K562 (cell line): ENCODE measurements at regions not wholly inside any gene's neighbourhood (a gene's known extent, or its start where the extent isn't known, plus 50 kb on each side); places are given as distances from the start of the nearest gene placed in this dataset.

Experiments used
- C11orf30 ChIP-seq: fragments of 450-650 bp; IDR thresholded peaks from 2 replicates; pipeline ENCODE4 v1.6.1; 2016; ENCODE audit warnings: low read depth, mild to moderate bottlenecking
- HEY1 ChIP-seq: fragments of 250-450 bp; sonication (Bioruptor Pico); IDR thresholded peaks from 2 replicates; pipeline ENCODE4 v1.5.0; 2020; ENCODE audit warnings: mild to moderate bottlenecking, moderate library complexity, borderline replicate concordance
- HIVEP1 ChIP-seq: fragments of 250-450 bp; sonication (Bioruptor Pico); IDR thresholded peaks from 2 replicates; pipeline ENCODE4 v1.4.0; 2020; ENCODE audit warnings: mild to moderate bottlenecking
- KDM5B ChIP-seq: fragments of 200-600 bp; sonication (generic); IDR thresholded peaks from 2 replicates; pipeline ENCODE4 v1.6.1; 2012; ENCODE audit warnings: low read depth, mild to moderate bottlenecking, moderate library complexity, low read length, control low read depth, inconsistent platforms; ENCODE audit not compliant: insufficient replicate concordance
- RHOXF2B ChIP-seq: fragments of 250-450 bp; sonication (Bioruptor Pico); conservative IDR thresholded peaks from 2 replicates; pipeline ENCODE4 v1.5.1; 2021
- SIN3A ChIP-seq, 2 experiments: fragments of 150-350 bp in 1 of 2; IDR thresholded peaks; 2 replicates each; pipeline ENCODE4 v1.6.1; 2011 to 2016; ENCODE audit warnings: borderline replicate concordance in 2 of 2, low read depth in 2 of 2, low read length in 2 of 2, mild to moderate bottlenecking in 2 of 2, moderate library complexity in 2 of 2; ENCODE audit not compliant: control insufficient read depth in 1 of 2
- SMAD1 ChIP-seq: fragments of 150-350 bp; IDR thresholded peaks from 2 replicates; pipeline ENCODE4 v1.6.1; 2014; ENCODE audit warnings: low read length, low read depth; ENCODE audit not compliant: partially characterized antibody
- ZEB2 ChIP-seq: fragments of 450-650 bp; IDR thresholded peaks from 2 replicates; pipeline ENCODE4 v1.6.1; 2016
- TF ChIP-seq, protein P1 (sequence below): sonication (generic); formaldehyde crosslinking; IDR thresholded peaks from 2 replicates; pipeline ENCODE4 v1.8.0; 2023; ENCODE audit warnings: missing genetic modification reagents, mild to moderate bottlenecking, borderline replicate concordance
- TF ChIP-seq, protein P2 (sequence below): sonication (generic); formaldehyde crosslinking; IDR thresholded peaks from 2 replicates; pipeline ENCODE4 v1.8.1; 2023; ENCODE audit warnings: mild to moderate bottlenecking, missing genetic modification reagents
- TF ChIP-seq, protein P3 (sequence below), 2 experiments: fragments of 450-650 bp in 1 of 2; IDR thresholded peaks; 2 replicates each; pipeline ENCODE4 v1.6.1; 2011 to 2017; ENCODE audit warnings: low read depth in 2 of 2, antibody characterized with exemption in 1 of 2, borderline replicate concordance in 1 of 2, low read length in 1 of 2, mild to moderate bottlenecking in 1 of 2, mixed read lengths in 1 of 2; ENCODE audit not compliant: control insufficient read depth in 1 of 2
- TF ChIP-seq, protein P4 (sequence below): fragments of 150-350 bp; conservative IDR thresholded peaks from 2 replicates; pipeline ENCODE4 v1.6.1; 2014; ENCODE audit warnings: low read length
- TF ChIP-seq, protein P5 (sequence below): fragments of 450-650 bp; formaldehyde crosslinking; IDR thresholded peaks from 2 replicates; pipeline ENCODE4 v1.4.0; 2022; ENCODE audit warnings: mild to moderate bottlenecking, moderate library complexity

DNA sequence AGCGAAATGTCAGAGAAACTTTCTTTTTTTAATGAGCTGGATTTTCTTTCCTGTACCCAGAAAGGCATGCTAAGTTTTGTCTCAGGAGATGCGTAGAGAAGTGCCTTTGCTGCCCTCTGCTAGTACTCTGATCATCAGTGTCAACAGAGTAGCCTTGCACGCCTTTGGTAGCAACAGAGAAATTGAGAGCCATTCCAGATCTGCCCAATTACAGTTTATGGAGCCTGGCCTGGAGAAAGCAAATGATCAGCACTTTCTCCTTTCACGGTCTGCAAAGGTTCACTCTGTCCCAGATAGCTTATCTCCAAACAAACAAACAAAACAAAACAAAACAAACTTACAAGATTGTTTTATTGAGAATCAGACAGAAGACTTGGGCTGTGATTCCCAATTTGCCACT lies 792.8 kb upstream of the PIK3C3 start (continued):
- TF ChIP-seq, protein P1, sequence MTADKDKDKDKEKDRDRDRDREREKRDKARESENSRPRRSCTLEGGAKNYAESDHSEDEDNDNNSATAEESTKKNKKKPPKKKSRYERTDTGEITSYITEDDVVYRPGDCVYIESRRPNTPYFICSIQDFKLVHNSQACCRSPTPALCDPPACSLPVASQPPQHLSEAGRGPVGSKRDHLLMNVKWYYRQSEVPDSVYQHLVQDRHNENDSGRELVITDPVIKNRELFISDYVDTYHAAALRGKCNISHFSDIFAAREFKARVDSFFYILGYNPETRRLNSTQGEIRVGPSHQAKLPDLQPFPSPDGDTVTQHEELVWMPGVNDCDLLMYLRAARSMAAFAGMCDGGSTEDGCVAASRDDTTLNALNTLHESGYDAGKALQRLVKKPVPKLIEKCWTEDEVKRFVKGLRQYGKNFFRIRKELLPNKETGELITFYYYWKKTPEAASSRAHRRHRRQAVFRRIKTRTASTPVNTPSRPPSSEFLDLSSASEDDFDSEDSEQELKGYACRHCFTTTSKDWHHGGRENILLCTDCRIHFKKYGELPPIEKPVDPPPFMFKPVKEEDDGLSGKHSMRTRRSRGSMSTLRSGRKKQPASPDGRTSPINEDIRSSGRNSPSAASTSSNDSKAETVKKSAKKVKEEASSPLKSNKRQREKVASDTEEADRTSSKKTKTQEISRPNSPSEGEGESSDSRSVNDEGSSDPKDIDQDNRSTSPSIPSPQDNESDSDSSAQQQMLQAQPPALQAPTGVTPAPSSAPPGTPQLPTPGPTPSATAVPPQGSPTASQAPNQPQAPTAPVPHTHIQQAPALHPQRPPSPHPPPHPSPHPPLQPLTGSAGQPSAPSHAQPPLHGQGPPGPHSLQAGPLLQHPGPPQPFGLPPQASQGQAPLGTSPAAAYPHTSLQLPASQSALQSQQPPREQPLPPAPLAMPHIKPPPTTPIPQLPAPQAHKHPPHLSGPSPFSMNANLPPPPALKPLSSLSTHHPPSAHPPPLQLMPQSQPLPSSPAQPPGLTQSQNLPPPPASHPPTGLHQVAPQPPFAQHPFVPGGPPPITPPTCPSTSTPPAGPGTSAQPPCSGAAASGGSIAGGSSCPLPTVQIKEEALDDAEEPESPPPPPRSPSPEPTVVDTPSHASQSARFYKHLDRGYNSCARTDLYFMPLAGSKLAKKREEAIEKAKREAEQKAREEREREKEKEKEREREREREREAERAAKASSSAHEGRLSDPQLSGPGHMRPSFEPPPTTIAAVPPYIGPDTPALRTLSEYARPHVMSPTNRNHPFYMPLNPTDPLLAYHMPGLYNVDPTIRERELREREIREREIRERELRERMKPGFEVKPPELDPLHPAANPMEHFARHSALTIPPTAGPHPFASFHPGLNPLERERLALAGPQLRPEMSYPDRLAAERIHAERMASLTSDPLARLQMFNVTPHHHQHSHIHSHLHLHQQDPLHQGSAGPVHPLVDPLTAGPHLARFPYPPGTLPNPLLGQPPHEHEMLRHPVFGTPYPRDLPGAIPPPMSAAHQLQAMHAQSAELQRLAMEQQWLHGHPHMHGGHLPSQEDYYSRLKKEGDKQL (CRISPR knock-in tag) = no peak
- TF ChIP-seq, protein P2, sequence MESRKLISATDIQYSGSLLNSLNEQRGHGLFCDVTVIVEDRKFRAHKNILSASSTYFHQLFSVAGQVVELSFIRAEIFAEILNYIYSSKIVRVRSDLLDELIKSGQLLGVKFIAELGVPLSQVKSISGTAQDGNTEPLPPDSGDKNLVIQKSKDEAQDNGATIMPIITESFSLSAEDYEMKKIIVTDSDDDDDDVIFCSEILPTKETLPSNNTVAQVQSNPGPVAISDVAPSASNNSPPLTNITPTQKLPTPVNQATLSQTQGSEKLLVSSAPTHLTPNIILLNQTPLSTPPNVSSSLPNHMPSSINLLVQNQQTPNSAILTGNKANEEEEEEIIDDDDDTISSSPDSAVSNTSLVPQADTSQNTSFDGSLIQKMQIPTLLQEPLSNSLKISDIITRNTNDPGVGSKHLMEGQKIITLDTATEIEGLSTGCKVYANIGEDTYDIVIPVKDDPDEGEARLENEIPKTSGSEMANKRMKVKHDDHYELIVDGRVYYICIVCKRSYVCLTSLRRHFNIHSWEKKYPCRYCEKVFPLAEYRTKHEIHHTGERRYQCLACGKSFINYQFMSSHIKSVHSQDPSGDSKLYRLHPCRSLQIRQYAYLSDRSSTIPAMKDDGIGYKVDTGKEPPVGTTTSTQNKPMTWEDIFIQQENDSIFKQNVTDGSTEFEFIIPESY (CRISPR knock-in tag) = no peak
- no peak for TF ChIP-seq HEY1
- TF ChIP-seq HIVEP1 (CRISPR knock-in tag) = no peak
- TF ChIP-seq SMAD1 = no peak
- no peak for TF ChIP-seq C11orf30
- TF ChIP-seq, protein P3, sequence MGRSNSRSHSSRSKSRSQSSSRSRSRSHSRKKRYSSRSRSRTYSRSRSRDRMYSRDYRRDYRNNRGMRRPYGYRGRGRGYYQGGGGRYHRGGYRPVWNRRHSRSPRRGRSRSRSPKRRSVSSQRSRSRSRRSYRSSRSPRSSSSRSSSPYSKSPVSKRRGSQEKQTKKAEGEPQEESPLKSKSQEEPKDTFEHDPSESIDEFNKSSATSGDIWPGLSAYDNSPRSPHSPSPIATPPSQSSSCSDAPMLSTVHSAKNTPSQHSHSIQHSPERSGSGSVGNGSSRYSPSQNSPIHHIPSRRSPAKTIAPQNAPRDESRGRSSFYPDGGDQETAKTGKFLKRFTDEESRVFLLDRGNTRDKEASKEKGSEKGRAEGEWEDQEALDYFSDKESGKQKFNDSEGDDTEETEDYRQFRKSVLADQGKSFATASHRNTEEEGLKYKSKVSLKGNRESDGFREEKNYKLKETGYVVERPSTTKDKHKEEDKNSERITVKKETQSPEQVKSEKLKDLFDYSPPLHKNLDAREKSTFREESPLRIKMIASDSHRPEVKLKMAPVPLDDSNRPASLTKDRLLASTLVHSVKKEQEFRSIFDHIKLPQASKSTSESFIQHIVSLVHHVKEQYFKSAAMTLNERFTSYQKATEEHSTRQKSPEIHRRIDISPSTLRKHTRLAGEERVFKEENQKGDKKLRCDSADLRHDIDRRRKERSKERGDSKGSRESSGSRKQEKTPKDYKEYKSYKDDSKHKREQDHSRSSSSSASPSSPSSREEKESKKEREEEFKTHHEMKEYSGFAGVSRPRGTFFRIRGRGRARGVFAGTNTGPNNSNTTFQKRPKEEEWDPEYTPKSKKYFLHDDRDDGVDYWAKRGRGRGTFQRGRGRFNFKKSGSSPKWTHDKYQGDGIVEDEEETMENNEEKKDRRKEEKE (IDR thresholded peaks at IDR 0.05; ENCODE audit: borderline replicate concordance in 1 of 2, control insufficient read depth in 1 of 2, low read depth in 2 of 2, low read length in 1 of 2) = no peak
- no peak for TF ChIP-seq ZEB2
- no peak for TF ChIP-seq RHOXF2B
- no peak for TF ChIP-seq KDM5B
- TF ChIP-seq, protein P4, sequence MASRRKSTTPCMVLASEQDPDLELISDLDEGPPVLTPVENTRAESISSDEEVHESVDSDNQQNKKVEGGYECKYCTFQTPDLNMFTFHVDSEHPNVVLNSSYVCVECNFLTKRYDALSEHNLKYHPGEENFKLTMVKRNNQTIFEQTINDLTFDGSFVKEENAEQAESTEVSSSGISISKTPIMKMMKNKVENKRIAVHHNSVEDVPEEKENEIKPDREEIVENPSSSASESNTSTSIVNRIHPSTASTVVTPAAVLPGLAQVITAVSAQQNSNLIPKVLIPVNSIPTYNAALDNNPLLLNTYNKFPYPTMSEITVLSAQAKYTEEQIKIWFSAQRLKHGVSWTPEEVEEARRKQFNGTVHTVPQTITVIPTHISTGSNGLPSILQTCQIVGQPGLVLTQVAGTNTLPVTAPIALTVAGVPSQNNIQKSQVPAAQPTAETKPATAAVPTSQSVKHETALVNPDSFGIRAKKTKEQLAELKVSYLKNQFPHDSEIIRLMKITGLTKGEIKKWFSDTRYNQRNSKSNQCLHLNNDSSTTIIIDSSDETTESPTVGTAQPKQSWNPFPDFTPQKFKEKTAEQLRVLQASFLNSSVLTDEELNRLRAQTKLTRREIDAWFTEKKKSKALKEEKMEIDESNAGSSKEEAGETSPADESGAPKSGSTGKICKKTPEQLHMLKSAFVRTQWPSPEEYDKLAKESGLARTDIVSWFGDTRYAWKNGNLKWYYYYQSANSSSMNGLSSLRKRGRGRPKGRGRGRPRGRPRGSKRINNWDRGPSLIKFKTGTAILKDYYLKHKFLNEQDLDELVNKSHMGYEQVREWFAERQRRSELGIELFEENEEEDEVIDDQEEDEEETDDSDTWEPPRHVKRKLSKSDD = no peak
- TF ChIP-seq, protein P5, sequence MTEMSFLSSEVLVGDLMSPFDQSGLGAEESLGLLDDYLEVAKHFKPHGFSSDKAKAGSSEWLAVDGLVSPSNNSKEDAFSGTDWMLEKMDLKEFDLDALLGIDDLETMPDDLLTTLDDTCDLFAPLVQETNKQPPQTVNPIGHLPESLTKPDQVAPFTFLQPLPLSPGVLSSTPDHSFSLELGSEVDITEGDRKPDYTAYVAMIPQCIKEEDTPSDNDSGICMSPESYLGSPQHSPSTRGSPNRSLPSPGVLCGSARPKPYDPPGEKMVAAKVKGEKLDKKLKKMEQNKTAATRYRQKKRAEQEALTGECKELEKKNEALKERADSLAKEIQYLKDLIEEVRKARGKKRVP = no peak
- TF ChIP-seq SIN3A (IDR thresholded peaks at IDR 0.05; ENCODE audit: borderline replicate concordance in 2 of 2, control insufficient read depth in 1 of 2, low read depth in 2 of 2, low read length in 2 of 2) = no peak
